GM12864 (cell line): ENCODE measurements at regions not wholly inside any gene's neighbourhood (a gene's known extent, or its start where the extent isn't known, plus 50 kb on each side); places are given as distances from the start of the nearest gene placed in this dataset.
"Not testable (repeated sequence)": the region's sequence is repeated elsewhere in the genome, so short reads cannot be mapped to it uniquely, and the experiment has no call there.

Source experiments
- DNase-seq: peaks from one replicate; pipeline ENCODE4 v3.0.0-alpha.2; 2011; ENCODE audit warnings: low read depth
- H3K4me3 ChIP-seq: 2 replicates; pipeline ENCODE4 v1.5.1; 2011; ENCODE audit warnings: mild to moderate bottlenecking, low read depth, low read length, control low read depth
- TF ChIP-seq, protein P1 (sequence below): IDR thresholded peaks from 2 replicates; pipeline ENCODE4 v1.5.1; 2011; ENCODE audit warnings: low read depth, mild to moderate bottlenecking, moderate library complexity, low read length, control low read depth, inconsistent platforms; ENCODE audit errors: missing control alignments

GRCh38 chr6:57946769-57947091 lies 629.3 kb downstream of the PRIM2 start:
- DNase-seq, H3K4me3 ChIP-seq: not testable (repeated sequence)

- DNase-seq, result not testable (repeated sequence)
Measured at GRCh38 chr6:57948481-57948880, 631.1 kb downstream of the PRIM2 start.

DNA sequence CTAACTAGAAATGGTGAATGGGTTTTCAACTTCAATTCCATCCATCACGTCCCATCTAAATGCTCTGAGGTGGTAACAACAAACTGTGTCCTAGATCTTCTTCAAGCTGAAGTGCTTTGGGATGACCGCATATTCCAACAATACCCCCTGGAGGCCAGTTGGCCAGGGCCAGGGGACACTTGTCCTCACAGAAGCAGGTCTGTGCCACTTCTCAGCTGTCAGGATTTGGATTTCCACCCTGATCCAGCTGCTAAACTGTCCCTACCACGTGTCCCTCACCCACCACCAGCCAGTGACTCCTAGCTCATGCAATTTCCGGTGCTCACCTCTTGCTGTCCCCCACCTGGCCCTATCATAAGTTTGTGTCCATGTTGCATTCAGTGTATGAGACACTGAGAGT lies 633.0 kb downstream of the PRIM2 start:
- DNase-seq, H3K4me3 ChIP-seq: not testable (repeated sequence)

More at GRCh38 chr6:57948481-57948880, 631.1 kb downstream of the PRIM2 start:
- not testable (repeated sequence) for H3K4me3 ChIP-seq

- DNase-seq, H3K4me3 ChIP-seq: not testable (repeated sequence)
Measured at GRCh38 chr6:57966757-57967156, 649.3 kb downstream of the PRIM2 start.

DNA sequence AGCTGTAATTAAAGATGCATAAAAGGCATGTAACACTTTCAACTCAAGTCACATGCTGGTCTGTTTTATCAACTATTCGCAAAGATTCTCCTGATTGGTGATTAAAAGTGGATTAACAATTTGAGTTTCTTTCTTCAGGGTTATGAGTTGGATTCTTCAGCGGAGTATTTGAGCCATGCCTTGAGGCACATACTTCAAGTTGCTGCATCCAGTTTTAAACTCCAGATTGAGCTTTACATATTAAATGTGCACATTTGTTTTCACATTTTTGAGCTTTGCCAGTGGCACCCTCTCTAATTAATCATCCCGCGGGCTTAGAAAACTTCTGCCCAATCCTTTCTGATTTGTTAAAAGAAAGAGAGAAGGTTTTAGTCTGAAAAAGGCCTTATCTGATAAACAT lies 654.5 kb downstream of the PRIM2 start:
- not testable (repeated sequence) for DNase-seq

GRCh38 chr6:57974653-57975052 lies 657.2 kb downstream of the PRIM2 start:
- no peak overlapping the region for H3K4me3 ChIP-seq
- TF ChIP-seq, protein P1, sequence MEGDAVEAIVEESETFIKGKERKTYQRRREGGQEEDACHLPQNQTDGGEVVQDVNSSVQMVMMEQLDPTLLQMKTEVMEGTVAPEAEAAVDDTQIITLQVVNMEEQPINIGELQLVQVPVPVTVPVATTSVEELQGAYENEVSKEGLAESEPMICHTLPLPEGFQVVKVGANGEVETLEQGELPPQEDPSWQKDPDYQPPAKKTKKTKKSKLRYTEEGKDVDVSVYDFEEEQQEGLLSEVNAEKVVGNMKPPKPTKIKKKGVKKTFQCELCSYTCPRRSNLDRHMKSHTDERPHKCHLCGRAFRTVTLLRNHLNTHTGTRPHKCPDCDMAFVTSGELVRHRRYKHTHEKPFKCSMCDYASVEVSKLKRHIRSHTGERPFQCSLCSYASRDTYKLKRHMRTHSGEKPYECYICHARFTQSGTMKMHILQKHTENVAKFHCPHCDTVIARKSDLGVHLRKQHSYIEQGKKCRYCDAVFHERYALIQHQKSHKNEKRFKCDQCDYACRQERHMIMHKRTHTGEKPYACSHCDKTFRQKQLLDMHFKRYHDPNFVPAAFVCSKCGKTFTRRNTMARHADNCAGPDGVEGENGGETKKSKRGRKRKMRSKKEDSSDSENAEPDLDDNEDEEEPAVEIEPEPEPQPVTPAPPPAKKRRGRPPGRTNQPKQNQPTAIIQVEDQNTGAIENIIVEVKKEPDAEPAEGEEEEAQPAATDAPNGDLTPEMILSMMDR, result no peak
- no peak for DNase-seq

More for the DNA sequence above, 654.5 kb downstream of the PRIM2 start:
- H3K4me3 ChIP-seq, result not testable (repeated sequence)

DNA sequence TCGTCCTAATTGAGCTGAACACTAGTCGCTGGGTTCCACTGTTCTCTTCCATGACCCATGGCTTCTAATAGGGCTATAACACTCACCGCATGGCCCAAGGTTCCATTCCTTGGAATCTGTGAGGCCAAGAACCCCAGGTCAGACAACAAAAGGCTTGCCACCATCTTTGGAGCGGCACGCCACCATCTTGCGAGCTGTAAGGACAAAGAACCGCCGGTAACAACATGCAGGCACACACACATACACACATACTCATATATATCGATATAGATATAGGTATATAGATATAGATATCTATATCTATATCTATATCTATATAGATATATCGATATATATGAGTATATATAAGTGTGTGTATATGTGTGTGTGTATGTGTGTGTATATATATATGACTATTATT lies 657.7 kb downstream of the PRIM2 start:
- H3K4me3 ChIP-seq, DNase-seq: not testable (repeated sequence)

GRCh38 chr6:57976371-57976770 lies 658.9 kb downstream of the PRIM2 start:
- not testable (repeated sequence) for H3K4me3 ChIP-seq, DNase-seq

- H3K4me3 ChIP-seq, DNase-seq: not testable (repeated sequence)
Measured at GRCh38 chr6:57983603-57984002, 666.2 kb downstream of the PRIM2 start.

- DNase-seq, H3K4me3 ChIP-seq: not testable (repeated sequence)
Measured at GRCh38 chr6:57984575-57984974, 667.1 kb downstream of the PRIM2 start.

DNA sequence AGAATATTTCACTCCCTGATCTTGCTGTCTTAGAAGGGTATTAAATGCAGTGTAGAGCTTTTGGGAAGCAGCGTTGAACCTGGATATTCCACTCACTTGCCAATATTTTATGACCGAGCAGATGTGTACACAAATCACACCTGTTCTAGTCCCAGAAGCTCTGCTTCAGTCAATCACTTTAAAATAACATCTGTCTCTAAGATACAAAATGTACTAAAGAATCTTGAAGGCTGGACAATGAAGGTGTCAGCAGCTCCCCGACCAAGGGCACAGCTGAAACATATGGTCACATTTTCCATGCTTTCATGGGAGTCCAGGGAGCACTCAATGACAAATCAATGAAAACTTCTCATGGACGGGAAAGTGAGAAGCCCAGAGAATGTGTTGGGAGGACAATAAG lies 668.3 kb downstream of the PRIM2 start:
- H3K4me3 ChIP-seq, result not testable (repeated sequence)

DNA sequence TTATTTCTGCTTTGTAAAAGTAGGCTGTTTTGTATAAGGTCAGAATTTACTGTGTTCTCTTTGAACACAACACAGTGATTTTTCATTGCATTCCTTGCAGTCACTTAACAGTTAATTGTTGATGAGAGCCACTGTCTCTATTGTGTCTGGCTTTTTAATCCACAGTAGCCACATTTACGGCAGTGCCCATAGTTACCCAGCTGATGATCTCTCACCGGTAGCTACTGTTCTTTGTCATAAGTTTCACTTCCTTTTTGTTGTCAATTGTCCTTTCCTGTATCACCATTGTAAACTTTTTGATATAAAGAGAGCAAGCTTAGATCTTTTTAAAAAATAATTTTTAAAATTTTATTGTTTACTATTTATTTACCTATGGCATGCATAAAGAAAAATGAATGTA lies 669.2 kb downstream of the PRIM2 start:
- H3K4me3 ChIP-seq, DNase-seq: not testable (repeated sequence)

More for the DNA sequence above, 668.3 kb downstream of the PRIM2 start:
- not testable (repeated sequence) for DNase-seq

GRCh38 chr6:57989520-57990080 lies 672.2 kb downstream of the PRIM2 start:
- not testable (repeated sequence) for DNase-seq, H3K4me3 ChIP-seq

- H3K4me3 ChIP-seq, DNase-seq: not testable (repeated sequence)
Measured at GRCh38 chr6:57998858-57999619, 681.6 kb downstream of the PRIM2 start.

GRCh38 chr6:58000233-58000632 lies 682.8 kb downstream of the PRIM2 start:
- not testable (repeated sequence) for H3K4me3 ChIP-seq, DNase-seq
